22Rv1 (cell line): ENCODE measurements at regions not wholly inside any gene's neighbourhood (a gene's known extent, or its start where the extent isn't known, plus 50 kb on each side); places are given as distances from the start of the nearest gene placed in this dataset.

Experiments
- ZFX ChIP-seq: fragments of 450-650 bp; IDR thresholded peaks from 2 replicates; pipeline ENCODE4 v1.6.1; 2017; ENCODE audit warnings: antibody characterized with exemption, borderline replicate concordance
- TF ChIP-seq, protein P1 (sequence below): fragments of 450-650 bp; IDR thresholded peaks from 2 replicates; pipeline ENCODE4 v1.5.1; 2017; ENCODE audit warnings: mild to moderate bottlenecking

GRCh38 chr5:39598661-39599248 is 174.0 kb upstream of the DAB2 start:
- TF ChIP-seq, protein P1, sequence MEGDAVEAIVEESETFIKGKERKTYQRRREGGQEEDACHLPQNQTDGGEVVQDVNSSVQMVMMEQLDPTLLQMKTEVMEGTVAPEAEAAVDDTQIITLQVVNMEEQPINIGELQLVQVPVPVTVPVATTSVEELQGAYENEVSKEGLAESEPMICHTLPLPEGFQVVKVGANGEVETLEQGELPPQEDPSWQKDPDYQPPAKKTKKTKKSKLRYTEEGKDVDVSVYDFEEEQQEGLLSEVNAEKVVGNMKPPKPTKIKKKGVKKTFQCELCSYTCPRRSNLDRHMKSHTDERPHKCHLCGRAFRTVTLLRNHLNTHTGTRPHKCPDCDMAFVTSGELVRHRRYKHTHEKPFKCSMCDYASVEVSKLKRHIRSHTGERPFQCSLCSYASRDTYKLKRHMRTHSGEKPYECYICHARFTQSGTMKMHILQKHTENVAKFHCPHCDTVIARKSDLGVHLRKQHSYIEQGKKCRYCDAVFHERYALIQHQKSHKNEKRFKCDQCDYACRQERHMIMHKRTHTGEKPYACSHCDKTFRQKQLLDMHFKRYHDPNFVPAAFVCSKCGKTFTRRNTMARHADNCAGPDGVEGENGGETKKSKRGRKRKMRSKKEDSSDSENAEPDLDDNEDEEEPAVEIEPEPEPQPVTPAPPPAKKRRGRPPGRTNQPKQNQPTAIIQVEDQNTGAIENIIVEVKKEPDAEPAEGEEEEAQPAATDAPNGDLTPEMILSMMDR = no peak
- no peak for TF ChIP-seq ZFX
